BJ (cell line): ENCODE measurements at regions not wholly inside any gene's neighbourhood (a gene's known extent, or its start where the extent isn't known, plus 50 kb on each side); places are given as distances from the start of the nearest gene placed in this dataset.

Experiments
- CTCF ChIA-PET: fragments of 350-600 bp; formaldehyde crosslinking; extraction: SDS; loops from one replicate; lab custom pipeline; 2021; ENCODE audit warnings: antibody characterized with exemption, inconsistent platforms; lab: Yijun Ruan, JAX
- POLR2A ChIA-PET: fragments of 300-600 bp; sonication (Branson Sonifier 250); formaldehyde crosslinking; extraction: SDS; loops from one replicate; lab custom pipeline; 2021; ENCODE audit warnings: antibody characterized with exemption; lab: Charles Lee
- DNase-seq: peaks from one replicate; pipeline ENCODE4 v3.0.0-alpha.2; 2011; ENCODE audit warnings: low read depth
- H3K27me3 ChIP-seq: 2 replicates; pipeline ENCODE4 v1.6.0; 2011; ENCODE audit warnings: low read length; ENCODE audit not compliant: control insufficient read depth, insufficient read depth
- H3K36me3 ChIP-seq: 2 replicates; pipeline ENCODE4 v1.5.1; 2011; ENCODE audit warnings: low read length; ENCODE audit not compliant: control insufficient read depth, insufficient read depth
- H3K4me3 ChIP-seq: 2 replicates; pipeline ENCODE4 v1.5.1; 2011; ENCODE audit warnings: low read depth, mild to moderate bottlenecking, control low read depth, low read length
- TF ChIP-seq, protein P1 (sequence below): IDR thresholded peaks from 2 replicates; pipeline ENCODE4 v1.5.1; 2011; ENCODE audit warnings: low read depth, mild to moderate bottlenecking, control low read depth, inconsistent platforms, low read length, moderate library complexity; ENCODE audit not compliant: insufficient read depth

DNA sequence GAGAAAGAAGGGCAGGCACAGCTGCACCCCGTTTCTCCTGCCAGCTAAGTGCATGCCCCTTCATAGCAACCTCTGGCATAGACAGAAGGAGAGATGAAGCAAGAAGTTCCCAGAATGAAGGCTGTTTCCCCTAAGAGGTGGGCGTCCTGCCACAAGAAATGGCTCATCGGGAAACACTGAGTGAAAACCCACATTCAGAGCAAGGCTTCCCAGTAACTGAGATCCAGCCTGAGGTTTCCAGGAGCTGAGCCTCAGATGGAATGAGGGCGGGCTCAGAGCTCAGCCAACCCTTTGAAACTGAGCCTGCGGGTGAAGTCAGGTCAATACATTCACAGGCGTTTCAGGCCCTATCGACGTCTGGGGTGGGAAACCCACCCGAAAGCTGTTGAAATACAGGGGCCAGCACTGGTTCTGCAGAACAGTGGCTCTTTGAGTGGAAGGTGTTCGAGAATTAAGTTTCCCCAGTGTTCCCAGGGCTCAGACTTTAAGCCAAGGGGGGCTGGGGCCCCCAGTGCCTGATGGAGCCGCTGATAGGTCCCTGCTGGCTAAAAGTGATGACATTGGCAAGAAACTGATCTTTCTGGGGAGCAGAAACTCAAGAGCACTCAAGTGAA, 510.2 kb downstream of the RPS24 start:
- ChIA-PET CTCF (interaction anchor here (1.1 to 1.2 kb wide), 2 partner anchors 9 to 652 kb away, joined by 3 read pairs; no protein-coding TSS in a partner anchor), POLR2A (interaction anchor here (0.6 to 0.7 kb wide), 2 partner anchors 162 to 1020 kb away, joined by 3 to 27 read pairs; no protein-coding TSS in a partner anchor)
- Histone ChIP-seq H3K27me3 (peaks cover 4% of the 10 kb centered on the region), H3K4me3 (no peak overlapping the region), H3K36me3 (no peaks in the 10 kb centered on the region)
- DNase-seq: peak; percentile 80
- TF ChIP-seq, protein P1, sequence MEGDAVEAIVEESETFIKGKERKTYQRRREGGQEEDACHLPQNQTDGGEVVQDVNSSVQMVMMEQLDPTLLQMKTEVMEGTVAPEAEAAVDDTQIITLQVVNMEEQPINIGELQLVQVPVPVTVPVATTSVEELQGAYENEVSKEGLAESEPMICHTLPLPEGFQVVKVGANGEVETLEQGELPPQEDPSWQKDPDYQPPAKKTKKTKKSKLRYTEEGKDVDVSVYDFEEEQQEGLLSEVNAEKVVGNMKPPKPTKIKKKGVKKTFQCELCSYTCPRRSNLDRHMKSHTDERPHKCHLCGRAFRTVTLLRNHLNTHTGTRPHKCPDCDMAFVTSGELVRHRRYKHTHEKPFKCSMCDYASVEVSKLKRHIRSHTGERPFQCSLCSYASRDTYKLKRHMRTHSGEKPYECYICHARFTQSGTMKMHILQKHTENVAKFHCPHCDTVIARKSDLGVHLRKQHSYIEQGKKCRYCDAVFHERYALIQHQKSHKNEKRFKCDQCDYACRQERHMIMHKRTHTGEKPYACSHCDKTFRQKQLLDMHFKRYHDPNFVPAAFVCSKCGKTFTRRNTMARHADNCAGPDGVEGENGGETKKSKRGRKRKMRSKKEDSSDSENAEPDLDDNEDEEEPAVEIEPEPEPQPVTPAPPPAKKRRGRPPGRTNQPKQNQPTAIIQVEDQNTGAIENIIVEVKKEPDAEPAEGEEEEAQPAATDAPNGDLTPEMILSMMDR: no peak

DNA sequence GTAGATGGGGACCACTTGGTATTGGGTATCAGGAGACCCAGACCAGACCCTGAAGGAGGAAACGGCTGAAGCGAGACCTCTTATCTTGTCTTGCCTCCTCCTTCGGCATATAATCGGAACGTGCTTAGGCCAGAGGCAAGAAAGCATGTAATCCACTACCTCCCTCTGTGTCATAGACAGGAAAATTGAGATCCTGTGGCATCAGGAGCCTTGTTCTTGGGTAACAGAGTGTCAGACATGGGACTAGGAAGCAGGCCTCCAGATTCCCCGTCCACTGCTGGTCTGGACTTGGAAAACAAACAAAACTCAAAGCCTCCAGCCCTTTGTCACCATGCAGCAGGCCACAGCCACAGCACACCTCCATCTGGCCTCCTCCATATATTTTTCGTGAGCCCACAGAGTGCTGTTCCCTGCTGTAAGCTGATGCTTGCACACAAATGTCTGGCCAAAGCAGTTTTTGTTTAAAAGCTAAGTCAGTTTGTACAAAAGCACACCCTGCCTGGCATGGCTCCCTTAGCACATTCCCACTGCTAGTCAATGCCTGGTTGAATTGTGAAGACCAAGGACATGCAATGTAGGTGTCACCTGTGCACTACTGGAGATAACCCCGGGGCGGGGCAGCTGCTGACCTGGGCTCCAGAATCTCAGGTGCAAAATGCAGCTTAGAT, 510.9 kb downstream of the RPS24 start:
- TF ChIP-seq, protein P1: no peak
- no peaks in the 10 kb centered on the region for H3K27me3 ChIP-seq
- no peaks in the 10 kb centered on the region for H3K36me3 ChIP-seq
- no peak overlapping the region for H3K4me3 ChIP-seq
- CTCF ChIA-PET: interaction anchor here (0.9 to 1.2 kb wide), 4 partner anchors 8 to 651 kb away, joined by 3 read pairs; no protein-coding TSS in a partner anchor
- POLR2A ChIA-PET: interaction anchor here (0.6 to 0.7 kb wide), 2 partner anchors 161 to 1021 kb away, joined by 3 to 27 read pairs; no protein-coding TSS in a partner anchor
- DNase-seq: no peak

DNA sequence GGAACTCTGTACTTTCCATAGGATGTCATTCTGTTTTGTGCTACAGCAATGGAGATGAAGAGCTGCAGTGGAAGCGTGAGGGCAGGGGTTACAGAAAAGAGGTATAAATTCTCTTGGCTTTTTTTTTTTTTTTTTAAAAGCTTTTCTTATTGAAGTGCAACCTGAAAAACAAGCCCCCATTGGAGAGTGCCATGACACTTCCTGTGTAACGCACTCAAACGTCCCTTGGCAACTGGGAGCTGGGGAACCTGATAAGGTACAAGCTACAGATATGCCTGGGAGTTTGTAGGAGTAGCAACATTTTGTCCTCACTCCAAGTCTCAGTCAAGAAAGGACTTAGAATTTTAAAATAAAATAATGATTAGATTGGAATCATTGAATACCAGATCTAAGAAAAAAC, 512.1 kb downstream of the RPS24 start:
- TF ChIP-seq, protein P1: no peak
- Histone ChIP-seq H3K4me3 (no peak overlapping the region), H3K36me3 (no peaks in the 10 kb centered on the region), H3K27me3 (no peaks in the 10 kb centered on the region)
- DNase-seq: no peak
- ChIA-PET POLR2A (no interaction called here), CTCF (interaction anchor here (1.2 kb wide), 1 partner anchor 14 kb away, joined by 3 read pairs; no protein-coding TSS in a partner anchor)

DNA sequence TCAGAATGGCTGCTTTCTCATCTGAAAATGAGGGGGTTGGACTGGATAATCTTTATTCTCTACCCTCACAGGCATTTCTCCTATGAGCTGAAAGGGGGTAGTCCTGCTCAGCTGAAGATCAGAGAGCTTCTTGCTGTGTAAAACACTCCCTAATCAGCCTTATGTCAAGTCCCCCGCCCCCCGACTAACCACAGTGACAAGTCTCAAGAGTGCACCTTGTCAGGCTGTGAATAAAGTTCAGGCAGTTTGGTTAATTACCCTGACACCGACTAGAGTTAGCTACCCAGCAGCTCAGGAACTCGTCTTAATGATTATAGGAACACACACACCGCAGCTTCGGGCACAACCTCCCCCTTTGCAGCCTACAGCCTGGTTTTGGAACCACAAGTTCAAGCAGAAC, 513.7 kb downstream of the RPS24 start:
- no peak for DNase-seq
- CTCF ChIA-PET: no interaction called here

DNA sequence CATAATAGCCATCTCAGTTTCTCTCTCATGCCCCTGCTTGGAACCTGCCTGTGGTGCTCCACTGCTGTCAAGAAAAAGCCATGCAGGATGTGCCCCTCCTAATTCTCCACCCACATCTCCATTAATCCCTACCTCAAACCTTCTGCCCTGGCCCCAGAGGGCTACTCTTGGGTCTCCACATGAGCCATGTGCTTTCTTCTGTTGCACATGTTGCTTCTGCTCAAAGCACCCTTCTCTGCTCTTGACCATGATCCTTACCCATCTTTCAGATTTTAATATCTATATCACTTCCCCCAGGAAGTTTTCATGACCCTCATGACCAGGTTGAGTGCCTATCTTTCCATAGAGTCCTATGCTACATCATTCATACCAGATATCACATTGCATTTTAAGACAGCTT, 514.2 kb downstream of the RPS24 start:
- TF ChIP-seq, protein P1: no peak
- DNase-seq: no peak
- Histone ChIP-seq H3K27me3 (no peaks in the 10 kb centered on the region), H3K4me3 (no peak overlapping the region), H3K36me3 (no peaks in the 10 kb centered on the region)
- POLR2A ChIA-PET: no interaction called here
- CTCF ChIA-PET: no interaction called here

More for the DNA sequence above, 513.7 kb downstream of the RPS24 start:
- POLR2A ChIA-PET: interaction anchor here (0.6 kb wide), 1 partner anchor 695 kb away, joined by 4 read pairs; no protein-coding TSS in a partner anchor
- Histone ChIP-seq H3K4me3 (no peak overlapping the region), H3K36me3 (no peaks in the 10 kb centered on the region), H3K27me3 (no peaks in the 10 kb centered on the region)
- TF ChIP-seq, protein P1: no peak
